Epithelial cell of esophagus (primary cell): ENCODE measurements at regions not wholly inside any gene's neighbourhood (a gene's known extent, or its start where the extent isn't known, plus 50 kb on each side); places are given as distances from the start of the nearest gene placed in this dataset.

Experiments
- DNase-seq: peaks from one replicate; pipeline ENCODE4 v3.0.0; 2010; ENCODE audit warnings: low read depth
- H3K4me3 ChIP-seq: 2 replicates; pipeline ENCODE4 v1.5.1; 2011; ENCODE audit warnings: mild to moderate bottlenecking, low read length, control low read depth
- TF ChIP-seq, protein P1 (sequence below): IDR thresholded peaks from 2 replicates; pipeline ENCODE4 v1.5.1; 2011; ENCODE audit warnings: low read depth, mild to moderate bottlenecking, low read length, control low read depth, inconsistent platforms; ENCODE audit not compliant: insufficient read depth; ENCODE audit errors: missing control alignments

DNA sequence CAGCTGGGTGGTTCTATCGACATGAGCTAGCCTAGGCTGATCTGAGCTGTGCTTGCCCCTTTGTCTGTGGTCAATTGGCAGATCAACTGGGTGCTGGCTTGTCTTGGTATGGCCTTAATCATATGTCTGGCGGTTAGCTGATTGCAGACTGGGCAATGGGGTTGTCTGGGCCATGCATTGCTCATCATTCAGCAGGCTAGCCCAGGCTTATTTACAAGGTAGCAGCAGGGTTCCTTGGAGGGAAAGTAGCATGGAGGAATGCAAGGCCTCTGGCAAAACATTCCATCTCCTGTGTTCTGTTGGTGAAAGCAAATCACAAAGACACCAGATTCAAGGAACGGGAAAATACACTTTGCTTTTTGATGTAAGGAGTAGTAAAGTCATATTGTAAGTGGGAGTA, 84.0 kb upstream of the IVNS1ABP start:
- TF ChIP-seq, protein P1, sequence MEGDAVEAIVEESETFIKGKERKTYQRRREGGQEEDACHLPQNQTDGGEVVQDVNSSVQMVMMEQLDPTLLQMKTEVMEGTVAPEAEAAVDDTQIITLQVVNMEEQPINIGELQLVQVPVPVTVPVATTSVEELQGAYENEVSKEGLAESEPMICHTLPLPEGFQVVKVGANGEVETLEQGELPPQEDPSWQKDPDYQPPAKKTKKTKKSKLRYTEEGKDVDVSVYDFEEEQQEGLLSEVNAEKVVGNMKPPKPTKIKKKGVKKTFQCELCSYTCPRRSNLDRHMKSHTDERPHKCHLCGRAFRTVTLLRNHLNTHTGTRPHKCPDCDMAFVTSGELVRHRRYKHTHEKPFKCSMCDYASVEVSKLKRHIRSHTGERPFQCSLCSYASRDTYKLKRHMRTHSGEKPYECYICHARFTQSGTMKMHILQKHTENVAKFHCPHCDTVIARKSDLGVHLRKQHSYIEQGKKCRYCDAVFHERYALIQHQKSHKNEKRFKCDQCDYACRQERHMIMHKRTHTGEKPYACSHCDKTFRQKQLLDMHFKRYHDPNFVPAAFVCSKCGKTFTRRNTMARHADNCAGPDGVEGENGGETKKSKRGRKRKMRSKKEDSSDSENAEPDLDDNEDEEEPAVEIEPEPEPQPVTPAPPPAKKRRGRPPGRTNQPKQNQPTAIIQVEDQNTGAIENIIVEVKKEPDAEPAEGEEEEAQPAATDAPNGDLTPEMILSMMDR: no peak
- H3K4me3 ChIP-seq: no peak overlapping the region
- DNase-seq: peak; percentile 94

DNA sequence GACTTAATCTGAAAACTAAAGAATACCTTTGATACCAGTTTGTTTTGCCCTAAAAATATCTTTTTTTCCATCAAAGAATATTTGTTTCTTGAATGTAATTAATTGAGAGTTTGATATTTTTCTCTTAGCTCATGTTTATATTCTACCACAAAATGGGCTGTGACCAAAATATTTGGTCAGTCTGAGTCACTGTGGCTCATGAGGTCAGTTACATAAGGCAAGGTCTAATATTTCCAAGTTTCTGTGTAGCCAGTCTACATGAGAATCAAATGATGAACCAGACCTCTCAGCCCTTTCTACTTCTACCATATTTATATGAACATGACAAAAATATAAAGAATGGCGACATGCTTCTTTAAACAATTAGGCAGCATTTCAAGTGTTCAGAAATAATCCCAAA, 83.0 kb upstream of the IVNS1ABP start:
- H3K4me3 ChIP-seq: no peak overlapping the region
- TF ChIP-seq, protein P1: no peak
- peak; percentile 63 for DNase-seq

DNA sequence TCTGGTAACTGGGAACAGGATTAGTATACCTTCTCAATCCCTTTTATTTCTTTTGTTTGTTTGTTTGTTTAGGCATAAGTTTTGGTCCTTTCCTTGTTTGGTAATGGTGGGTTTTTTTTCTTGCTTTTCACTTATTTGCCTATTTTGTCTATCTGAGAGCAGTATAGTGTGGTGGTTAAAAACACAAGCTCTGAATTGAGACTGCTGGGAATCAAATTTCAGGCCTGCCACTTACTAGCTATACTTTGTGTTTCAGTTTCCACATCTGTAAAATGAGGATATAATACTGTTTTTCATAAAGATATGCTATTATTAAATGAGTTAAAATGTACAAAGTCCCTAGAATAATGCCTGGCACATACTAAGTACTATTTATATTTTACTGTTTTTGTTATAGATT, 81.6 kb upstream of the IVNS1ABP start:
- DNase-seq: no peak
- TF ChIP-seq, protein P1: no peak
- H3K4me3 ChIP-seq: no peak overlapping the region

DNA sequence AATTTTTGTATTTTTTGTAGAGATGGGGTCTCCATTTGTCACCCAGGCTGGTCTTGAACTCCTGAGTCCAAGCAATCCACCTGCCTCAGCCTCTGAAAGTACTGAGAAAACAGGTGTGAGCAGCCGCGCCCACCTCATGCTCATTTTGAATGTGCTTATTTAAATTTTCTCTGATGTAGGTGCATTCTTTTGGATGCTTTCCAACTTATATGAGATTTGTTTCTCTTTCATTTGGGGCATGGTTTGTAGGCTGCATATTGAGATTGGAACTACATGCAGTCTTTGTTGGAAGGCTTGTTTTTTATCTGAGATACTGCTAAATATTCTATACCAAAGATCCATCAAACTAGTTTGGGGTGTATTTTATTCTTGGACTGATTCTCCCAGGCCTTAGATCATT, 81.0 kb upstream of the IVNS1ABP start:
- TF ChIP-seq, protein P1: no peak
- peak; percentile 10 for DNase-seq
- H3K4me3 ChIP-seq: no peak overlapping the region

DNA sequence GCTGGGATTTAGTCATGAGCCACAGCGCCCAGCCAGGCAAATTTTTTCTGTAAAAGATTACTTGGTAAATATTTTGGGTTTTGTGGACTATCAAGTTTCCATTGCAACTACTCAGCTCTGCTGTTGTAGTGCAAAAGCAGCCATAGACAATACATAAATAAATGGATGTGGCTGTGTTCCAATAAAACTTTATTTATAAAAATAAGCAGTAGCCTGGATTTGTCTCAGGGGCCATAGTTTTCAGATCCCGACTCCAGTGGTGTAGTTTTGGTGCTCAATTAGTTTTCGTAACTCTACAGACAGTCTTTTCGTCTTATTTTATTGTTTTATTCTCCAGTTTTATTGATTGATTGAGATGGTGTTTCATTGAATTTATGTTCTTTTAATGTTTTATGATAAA, 80.1 kb upstream of the IVNS1ABP start:
- no peak for DNase-seq
- TF ChIP-seq, protein P1: no peak
- no peak overlapping the region for H3K4me3 ChIP-seq

DNA sequence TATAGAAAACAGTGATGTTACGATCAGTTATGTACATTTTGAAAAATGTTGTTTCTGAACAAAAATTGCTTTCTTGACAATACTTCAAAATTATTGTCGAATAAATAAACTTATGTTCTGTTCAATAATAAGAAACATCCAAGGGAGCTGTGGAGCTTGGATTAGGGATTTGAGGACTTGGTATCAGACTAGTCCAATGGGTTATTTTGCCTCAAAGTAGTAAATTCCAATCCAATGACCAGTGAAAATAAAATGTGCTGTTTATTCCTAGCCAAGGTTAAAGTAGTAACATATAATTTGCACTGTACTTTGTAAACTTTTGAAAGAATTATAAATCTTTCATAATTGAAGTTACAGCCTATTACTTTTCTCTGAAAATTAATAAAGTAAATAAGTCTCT, 79.1 kb upstream of the IVNS1ABP start:
- no peak for DNase-seq
- H3K4me3 ChIP-seq: no peak overlapping the region
- TF ChIP-seq, protein P1: no peak

DNA sequence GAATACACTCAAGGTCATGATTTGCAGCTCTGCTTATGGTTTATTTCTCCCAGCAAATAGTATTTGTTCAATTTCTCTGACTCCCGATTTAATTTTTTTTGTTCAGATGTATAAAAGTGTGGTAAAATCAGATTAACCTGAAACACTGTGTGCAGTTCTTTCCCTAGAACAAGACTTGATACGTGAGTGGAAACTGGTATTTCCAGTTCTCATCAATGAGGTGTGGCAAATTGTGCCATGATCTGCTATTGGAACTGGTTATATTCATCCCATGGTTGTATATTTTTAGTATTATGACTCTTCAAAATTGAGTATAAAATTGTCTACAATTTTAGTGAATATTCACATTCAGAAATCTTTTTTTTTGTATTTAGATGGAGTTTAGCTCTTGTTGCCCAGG, 76.8 kb upstream of the IVNS1ABP start:
- DNase-seq: peak; percentile 92
- TF ChIP-seq, protein P1: no peak
- peak overlapping the region; percentile 12 for H3K4me3 ChIP-seq
